GM19035 (cell line): ENCODE measurements at regions not wholly inside any gene's neighbourhood (a gene's known extent, or its start where the extent isn't known, plus 50 kb on each side); places are given as distances from the start of the nearest gene placed in this dataset.
"Not testable (repeated sequence)": the region's sequence is repeated elsewhere in the genome, so short reads cannot be mapped to it uniquely, and the experiment has no call there.

Experiments
- ATAC-seq: cut with Tn5 transposase; IDR thresholded peaks from one replicate; pipeline ENCODE4 v1.9.1; 2021; ENCODE audit not compliant: unreplicated experiment

- no peak for ATAC-seq
These were observed 760.2 kb upstream of the GBE1 start for GRCh38 chr3:82521657-82522056.

GRCh38 chr3:82520846-82521245 lies 759.4 kb upstream of the GBE1 start:
- ATAC-seq = no peak

GRCh38 chr3:82509951-82510603 lies 748.6 kb upstream of the GBE1 start:
- no peak for ATAC-seq

- ATAC-seq = no peak
These were observed 747.8 kb upstream of the GBE1 start for GRCh38 chr3:82509106-82509842.

- ATAC-seq = no peak
These were observed 744.8 kb upstream of the GBE1 start for GRCh38 chr3:82506204-82506603.

GRCh38 chr3:82505079-82505756 lies 743.8 kb upstream of the GBE1 start:
- no peak for ATAC-seq

GRCh38 chr3:82498186-82498585 lies 736.7 kb upstream of the GBE1 start:
- ATAC-seq = no peak

- no peak for ATAC-seq
These were observed 735.6 kb upstream of the GBE1 start for GRCh38 chr3:82496890-82497560.

- no peak for ATAC-seq
These were observed 734.2 kb upstream of the GBE1 start for GRCh38 chr3:82495655-82496054.

GRCh38 chr3:82494977-82495489 lies 733.6 kb upstream of the GBE1 start:
- no peak for ATAC-seq

- ATAC-seq = no peak
These were observed 732.4 kb upstream of the GBE1 start for GRCh38 chr3:82493858-82494257.

GRCh38 chr3:82475306-82475705 lies 713.9 kb upstream of the GBE1 start:
- no peak for ATAC-seq

GRCh38 chr3:82474711-82475110 lies 713.3 kb upstream of the GBE1 start:
- ATAC-seq = no peak

GRCh38 chr3:82473864-82474541 lies 712.6 kb upstream of the GBE1 start:
- ATAC-seq = no peak

- ATAC-seq = no peak
These were observed 705.6 kb upstream of the GBE1 start for GRCh38 chr3:82467051-82467450.

- no peak for ATAC-seq
These were observed 701.5 kb upstream of the GBE1 start for GRCh38 chr3:82462977-82463376.

- no peak for ATAC-seq
These were observed 699.8 kb upstream of the GBE1 start for GRCh38 chr3:82461049-82461889.

- no peak for ATAC-seq
These were observed 686.9 kb upstream of the GBE1 start for GRCh38 chr3:82448320-82448719.

GRCh38 chr3:82428821-82429220 lies 667.4 kb upstream of the GBE1 start:
- ATAC-seq = not testable (repeated sequence)

- no peak for ATAC-seq
These were observed 662.5 kb upstream of the GBE1 start for GRCh38 chr3:82424031-82424339.
